Fibroblast of pulmonary artery (primary cell): ENCODE measurements at regions not wholly inside any gene's neighbourhood (a gene's known extent, or its start where the extent isn't known, plus 50 kb on each side); places are given as distances from the start of the nearest gene placed in this dataset.

ENCODE experiments used
- DNase-seq: peaks from one replicate; pipeline ENCODE4 v3.0.0-alpha.2; 2010; ENCODE audit warnings: low read depth
- H3K4me3 ChIP-seq: replicated peaks from 2 replicates; pipeline ENCODE4 v1.5.1; 2011; ENCODE audit warnings: low read depth, mild to moderate bottlenecking, control low read depth, low read length, moderate library complexity
- CTCF ChIP-seq: IDR thresholded peaks from 2 replicates; pipeline ENCODE4 v1.5.1; 2011; ENCODE audit warnings: mild to moderate bottlenecking, control low read depth, low read length, inconsistent platforms; ENCODE audit errors: missing control alignments

GRCh38 chr4:24006269-24006668 lies 116.4 kb upstream of the PPARGC1A start:
- DNase-seq = no peak
- no peak overlapping the region for H3K4me3 ChIP-seq
- TF ChIP-seq CTCF = no peak

GRCh38 chr4:24003926-24004325 lies 114.1 kb upstream of the PPARGC1A start:
- no peak for DNase-seq
- TF ChIP-seq CTCF = no peak
- H3K4me3 ChIP-seq = no peak overlapping the region

GRCh38 chr4:24003496-24003895 lies 113.6 kb upstream of the PPARGC1A start:
- DNase-seq = no peak
- H3K4me3 ChIP-seq = no peak overlapping the region
- no peak for TF ChIP-seq CTCF

- no peak for DNase-seq
- TF ChIP-seq CTCF = no peak
- no peak overlapping the region for H3K4me3 ChIP-seq
These were observed 112.6 kb upstream of the PPARGC1A start for GRCh38 chr4:24002330-24002966.

- H3K4me3 ChIP-seq = no peak overlapping the region
- TF ChIP-seq CTCF = no peak
- DNase-seq = no peak
These were observed 111.9 kb upstream of the PPARGC1A start for GRCh38 chr4:24001486-24002329.

- TF ChIP-seq CTCF = no peak
- no peak overlapping the region for H3K4me3 ChIP-seq
- no peak for DNase-seq
These were observed 110.6 kb upstream of the PPARGC1A start for GRCh38 chr4:24000470-24000831.
